ENCODE measurements at regions not wholly inside any gene's neighbourhood (a gene's known extent, or its start where the extent isn't known, plus 50 kb on each side); places are given as distances from the start of the nearest gene placed in this dataset.

DNA sequence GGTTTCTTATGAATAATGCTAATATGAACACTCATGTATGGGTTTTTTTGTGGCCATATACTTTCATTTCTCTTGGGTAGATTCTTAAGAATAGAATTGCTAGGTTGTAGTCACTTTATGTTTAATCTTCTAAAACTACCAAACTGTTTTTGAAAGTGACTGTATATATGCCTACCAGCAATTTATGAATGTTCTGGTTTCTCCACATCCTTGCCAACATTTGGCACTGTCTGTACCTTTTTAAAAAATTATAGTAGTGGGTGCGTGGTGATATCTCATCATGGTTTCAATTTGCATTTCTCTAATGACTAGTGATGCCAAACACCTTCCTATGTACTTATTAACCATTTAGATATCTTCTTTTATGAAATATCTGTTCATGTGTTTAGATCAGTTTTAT is 110.6 kb upstream of the RIOK3 start:
- peaks cover 7% of the 10 kb centered on the region for H3K36me3 Mint-ChIP-seq (ENCODE audit: low read depth)
- H3K27ac Mint-ChIP-seq = no peak overlapping the region
- DNase-seq = no peak
- no peaks in the 10 kb centered on the region for H3K9me3 Mint-ChIP-seq
- no peak overlapping the region for H3K4me3 Mint-ChIP-seq
- H3K27me3 Mint-ChIP-seq (ENCODE audit: insufficient read depth) = no peaks in the 10 kb centered on the region
- no peaks in the 10 kb centered on the region for H3K4me1 Mint-ChIP-seq
- H3K9me3 ChIP-seq (ENCODE audit: control insufficient read depth, low read length) = no peaks in the 10 kb centered on the region
- no peaks in the 10 kb centered on the region for H3K36me3 ChIP-seq (ENCODE audit: control insufficient read depth, insufficient read depth, low read length)
- WGBS, 2 experiments (ENCODE audit: insufficient coverage in 1 of 2, insufficient read length in 1 of 2) = no CpG with 5 or more reads among the region's 1 CpG
- no peaks in the 10 kb centered on the region for H3K4me1 ChIP-seq (ENCODE audit: control insufficient read depth, insufficient read depth, low read length)
- H3K9ac ChIP-seq (ENCODE audit: extremely low read depth, low read length, poor library complexity, severe bottlenecking) = no peak overlapping the region
- TF ChIP-seq, protein P1, sequence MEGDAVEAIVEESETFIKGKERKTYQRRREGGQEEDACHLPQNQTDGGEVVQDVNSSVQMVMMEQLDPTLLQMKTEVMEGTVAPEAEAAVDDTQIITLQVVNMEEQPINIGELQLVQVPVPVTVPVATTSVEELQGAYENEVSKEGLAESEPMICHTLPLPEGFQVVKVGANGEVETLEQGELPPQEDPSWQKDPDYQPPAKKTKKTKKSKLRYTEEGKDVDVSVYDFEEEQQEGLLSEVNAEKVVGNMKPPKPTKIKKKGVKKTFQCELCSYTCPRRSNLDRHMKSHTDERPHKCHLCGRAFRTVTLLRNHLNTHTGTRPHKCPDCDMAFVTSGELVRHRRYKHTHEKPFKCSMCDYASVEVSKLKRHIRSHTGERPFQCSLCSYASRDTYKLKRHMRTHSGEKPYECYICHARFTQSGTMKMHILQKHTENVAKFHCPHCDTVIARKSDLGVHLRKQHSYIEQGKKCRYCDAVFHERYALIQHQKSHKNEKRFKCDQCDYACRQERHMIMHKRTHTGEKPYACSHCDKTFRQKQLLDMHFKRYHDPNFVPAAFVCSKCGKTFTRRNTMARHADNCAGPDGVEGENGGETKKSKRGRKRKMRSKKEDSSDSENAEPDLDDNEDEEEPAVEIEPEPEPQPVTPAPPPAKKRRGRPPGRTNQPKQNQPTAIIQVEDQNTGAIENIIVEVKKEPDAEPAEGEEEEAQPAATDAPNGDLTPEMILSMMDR (conservative IDR thresholded peaks at IDR 0.05) = no peak
- H3K4me3 ChIP-seq (ENCODE audit: low read length) = no peak overlapping the region
- no peak overlapping the region for H3K27ac ChIP-seq (ENCODE audit: low read depth, low read length)
- H3K27me3 ChIP-seq (ENCODE audit: control insufficient read depth, insufficient read depth, low read length, poor library complexity, severe bottlenecking) = no peaks in the 10 kb centered on the region

DNA sequence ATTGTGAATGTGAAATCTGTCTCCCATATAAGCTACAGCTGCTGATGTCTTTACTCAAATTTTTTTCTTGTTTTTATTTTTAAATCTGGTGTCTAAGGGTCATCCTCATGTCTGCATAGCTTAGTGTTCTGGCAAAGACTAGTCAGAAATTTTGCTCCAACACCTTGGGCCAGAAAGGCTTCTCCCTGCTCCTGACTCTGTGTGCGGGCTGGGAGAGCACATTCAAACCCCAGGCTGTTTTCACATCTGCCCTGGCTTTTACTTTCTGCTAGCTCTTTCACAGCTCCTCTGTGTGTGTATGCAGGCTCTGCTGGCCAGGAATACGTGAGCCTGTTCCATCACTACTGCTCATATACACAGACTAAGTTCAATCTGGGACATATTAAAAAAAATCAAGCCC is 102.9 kb upstream of the RIOK3 start:
- H3K4me1 Mint-ChIP-seq = no peaks in the 10 kb centered on the region
- Histone ChIP-seq H3K36me3 (ENCODE audit: control insufficient read depth, insufficient read depth, low read length) (no peaks in the 10 kb centered on the region), H3K4me1 (ENCODE audit: control insufficient read depth, insufficient read depth, low read length) (no peaks in the 10 kb centered on the region), H3K27me3 (ENCODE audit: control insufficient read depth, insufficient read depth, low read length, poor library complexity, severe bottlenecking) (no peaks in the 10 kb centered on the region), H3K27ac (ENCODE audit: low read depth, low read length) (no peak overlapping the region), H3K4me3 (ENCODE audit: low read length) (no peak overlapping the region), H3K9me3 (ENCODE audit: control insufficient read depth, low read length) (no peaks in the 10 kb centered on the region), H3K9ac (ENCODE audit: extremely low read depth, low read length, poor library complexity, severe bottlenecking) (no peak overlapping the region)
- no peak for DNase-seq
- TF ChIP-seq, protein P1 (conservative IDR thresholded peaks at IDR 0.05) = no peak
- no peaks in the 10 kb centered on the region for H3K9me3 Mint-ChIP-seq
- peaks cover 24% of the 10 kb centered on the region for H3K36me3 Mint-ChIP-seq (ENCODE audit: low read depth)
- no peaks in the 10 kb centered on the region for H3K27me3 Mint-ChIP-seq (ENCODE audit: insufficient read depth)
- 73 to 92% methylated on average over 2 of the region's 2 CpGs for WGBS, 2 experiments (ENCODE audit: insufficient coverage in 1 of 2, insufficient read length in 1 of 2)
- H3K4me3 Mint-ChIP-seq = no peak overlapping the region
- H3K27ac Mint-ChIP-seq = no peak overlapping the region

DNA sequence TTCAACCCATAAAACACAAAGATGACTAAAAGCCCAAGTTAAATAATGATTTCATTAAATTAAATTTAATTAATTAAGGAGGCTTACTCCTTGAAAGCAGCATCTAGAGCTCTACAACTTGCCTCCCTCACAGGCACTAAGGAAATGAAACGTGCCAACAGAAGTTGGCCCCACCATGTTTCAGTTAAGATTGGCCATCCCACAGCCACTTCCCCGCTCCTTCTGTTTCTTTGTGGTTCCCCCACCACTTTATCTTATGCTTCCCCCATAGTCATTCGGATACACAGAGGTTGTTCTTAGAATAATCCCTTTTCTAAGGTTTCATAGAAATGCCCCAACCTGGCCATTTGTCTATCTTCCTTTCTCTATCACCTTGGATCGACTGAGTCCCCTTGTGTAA is 101.6 kb upstream of the RIOK3 start:
- WGBS, 2 experiments (ENCODE audit: insufficient coverage in 1 of 2, insufficient read length in 1 of 2) = 96% methylated on average over 4 of the region's 4 CpGs

More for the DNA sequence above, 101.6 kb upstream of the RIOK3 start:
- TF ChIP-seq, protein P1 (conservative IDR thresholded peaks at IDR 0.05) = no peak
- H3K4me3 Mint-ChIP-seq = no peak overlapping the region
- Histone ChIP-seq H3K4me3 (ENCODE audit: low read length) (no peak overlapping the region), H3K27ac (ENCODE audit: low read depth, low read length) (no peak overlapping the region), H3K4me1 (ENCODE audit: control insufficient read depth, insufficient read depth, low read length) (no peaks in the 10 kb centered on the region), H3K27me3 (ENCODE audit: control insufficient read depth, insufficient read depth, low read length, poor library complexity, severe bottlenecking) (no peaks in the 10 kb centered on the region), H3K36me3 (ENCODE audit: control insufficient read depth, insufficient read depth, low read length) (no peaks in the 10 kb centered on the region), H3K9ac (ENCODE audit: extremely low read depth, low read length, poor library complexity, severe bottlenecking) (no peak overlapping the region), H3K9me3 (ENCODE audit: control insufficient read depth, low read length) (no peaks in the 10 kb centered on the region)
- no peaks in the 10 kb centered on the region for H3K9me3 Mint-ChIP-seq
- H3K36me3 Mint-ChIP-seq (ENCODE audit: low read depth) = peaks cover 24% of the 10 kb centered on the region
- H3K27ac Mint-ChIP-seq = no peak overlapping the region
- DNase-seq = no peak
- no peaks in the 10 kb centered on the region for H3K27me3 Mint-ChIP-seq (ENCODE audit: insufficient read depth)
- peaks cover 3% of the 10 kb centered on the region for H3K4me1 Mint-ChIP-seq
